Daoy (cell line): ENCODE measurements at regions not wholly inside any gene's neighbourhood (a gene's known extent, or its start where the extent isn't known, plus 50 kb on each side); places are given as distances from the start of the nearest gene placed in this dataset.
"Not testable (repeated sequence)": the region's sequence is repeated elsewhere in the genome, so short reads cannot be mapped to it uniquely, and the experiment has no call there.

ENCODE experiments used
- DNase-seq: peaks from one replicate; pipeline ENCODE4 v3.0.0-alpha.2; 2015; ENCODE audit warnings: low read depth

- DNase-seq = no peak
Measured at GRCh38 chr3:104367000-104367399, 999.7 kb upstream of the ALCAM start.

- DNase-seq = no peak
Measured at GRCh38 chr3:104368760-104369159, 997.9 kb upstream of the ALCAM start.

- no peak for DNase-seq
Measured at GRCh38 chr3:104385421-104385820, 981.3 kb upstream of the ALCAM start.

GRCh38 chr3:104388619-104389018 lies 978.1 kb upstream of the ALCAM start:
- DNase-seq = no peak

- no peak for DNase-seq
Measured at GRCh38 chr3:104392327-104392726, 974.4 kb upstream of the ALCAM start.

GRCh38 chr3:104396974-104397669 lies 969.6 kb upstream of the ALCAM start:
- DNase-seq = no peak

- DNase-seq = no peak
Measured at GRCh38 chr3:104397713-104398112, 969.0 kb upstream of the ALCAM start.

GRCh38 chr3:104402902-104403301 lies 963.8 kb upstream of the ALCAM start:
- no peak for DNase-seq

- DNase-seq = no peak
Measured at GRCh38 chr3:104411757-104412156, 955.0 kb upstream of the ALCAM start.

- no peak for DNase-seq
Measured at GRCh38 chr3:104412608-104413580, 953.8 kb upstream of the ALCAM start.

GRCh38 chr3:104428337-104428925 lies 938.3 kb upstream of the ALCAM start:
- DNase-seq = no peak

- DNase-seq = no peak
Measured at GRCh38 chr3:104429727-104430126, 937.0 kb upstream of the ALCAM start.

- no peak for DNase-seq
Measured at GRCh38 chr3:104436506-104436905, 930.2 kb upstream of the ALCAM start.

GRCh38 chr3:104437131-104437750 lies 929.5 kb upstream of the ALCAM start:
- DNase-seq = no peak

- DNase-seq = no peak
Measured at GRCh38 chr3:104437891-104438290, 928.8 kb upstream of the ALCAM start.

- no peak for DNase-seq
Measured at GRCh38 chr3:104438706-104439105, 928.0 kb upstream of the ALCAM start.

GRCh38 chr3:104445252-104445919 lies 921.3 kb upstream of the ALCAM start:
- DNase-seq = not testable (repeated sequence)

GRCh38 chr3:104447681-104448080 lies 919.0 kb upstream of the ALCAM start:
- no peak for DNase-seq

- DNase-seq = no peak
Measured at GRCh38 chr3:104452697-104453096, 914.0 kb upstream of the ALCAM start.

- no peak for DNase-seq
Measured at GRCh38 chr3:104458657-104459056, 908.1 kb upstream of the ALCAM start.
